ENCODE measurements at regions not wholly inside any gene's neighbourhood (a gene's known extent, or its start where the extent isn't known, plus 50 kb on each side); places are given as distances from the start of the nearest gene placed in this dataset.
"Not testable (repeated sequence)": the region's sequence is repeated elsewhere in the genome, so short reads cannot be mapped to it uniquely, and the experiment has no call there.

- no peak for DNase-seq (ENCODE audit: low spot score)
Measured at GRCh38 chr6:134634466-134634865, 315.4 kb downstream of the ALDH8A1 start.

- not testable (repeated sequence) for DNase-seq (ENCODE audit: low spot score)
Measured at GRCh38 chr6:134632982-134633940, 315.3 kb upstream of the SGK1 start.

- no peak for DNase-seq (ENCODE audit: low spot score)
Measured at GRCh38 chr6:134632024-134632423, 314.1 kb upstream of the SGK1 start.

- no peak for DNase-seq (ENCODE audit: low spot score)
Measured at GRCh38 chr6:134631398-134631924, 313.5 kb upstream of the SGK1 start.

- DNase-seq (ENCODE audit: low spot score) = peak; percentile 78
Measured at GRCh38 chr6:134630508-134631121, 312.7 kb upstream of the SGK1 start.

- no peak for DNase-seq (ENCODE audit: low spot score)
Measured at GRCh38 chr6:134628154-134628553, 310.2 kb upstream of the SGK1 start.

GRCh38 chr6:134627707-134628106, 309.8 kb upstream of the SGK1 start:
- DNase-seq (ENCODE audit: low spot score) = no peak

- DNase-seq (ENCODE audit: low spot score) = no peak
Measured at GRCh38 chr6:134626589-134626988, 308.7 kb upstream of the SGK1 start.

- no peak for DNase-seq (ENCODE audit: low spot score)
Measured at GRCh38 chr6:134626086-134626485, 308.2 kb upstream of the SGK1 start.

GRCh38 chr6:134624781-134625180, 306.9 kb upstream of the SGK1 start:
- DNase-seq (ENCODE audit: low spot score) = no peak

GRCh38 chr6:134623401-134623800, 305.5 kb upstream of the SGK1 start:
- DNase-seq (ENCODE audit: low spot score) = no peak

- DNase-seq (ENCODE audit: low spot score) = no peak
Measured at GRCh38 chr6:134622382-134623173, 304.7 kb upstream of the SGK1 start.

GRCh38 chr6:134621858-134622257, 303.9 kb upstream of the SGK1 start:
- no peak for DNase-seq (ENCODE audit: low spot score)

- no peak for DNase-seq (ENCODE audit: low spot score)
Measured at GRCh38 chr6:134619789-134620188, 301.9 kb upstream of the SGK1 start.

GRCh38 chr6:134619077-134619476, 301.2 kb upstream of the SGK1 start:
- no peak for DNase-seq (ENCODE audit: low spot score)

- DNase-seq (ENCODE audit: low spot score) = no peak
Measured at GRCh38 chr6:134614606-134615485, 296.9 kb upstream of the SGK1 start.

GRCh38 chr6:134612128-134612527, 294.2 kb upstream of the SGK1 start:
- DNase-seq (ENCODE audit: low spot score) = not testable (repeated sequence)

- no peak for DNase-seq (ENCODE audit: low spot score)
Measured at GRCh38 chr6:134610411-134610810, 292.5 kb upstream of the SGK1 start.

GRCh38 chr6:134609716-134610261, 291.9 kb upstream of the SGK1 start:
- no peak for DNase-seq (ENCODE audit: low spot score)

GRCh38 chr6:134607411-134607810, 289.5 kb upstream of the SGK1 start:
- no peak for DNase-seq (ENCODE audit: low spot score)

GRCh38 chr6:134605034-134605433, 287.1 kb upstream of the SGK1 start:
- no peak for DNase-seq (ENCODE audit: low spot score)
